NCI-H748 (cell line): ENCODE measurements at regions not wholly inside any gene's neighbourhood (a gene's known extent, or its start where the extent isn't known, plus 50 kb on each side); places are given as distances from the start of the nearest gene placed in this dataset.

Experiments used
- DNase-seq: peaks from one replicate; lab custom pipeline; 2025; ENCODE audit not compliant: unreplicated experiment; lab: John Stamatoyannopoulos, UW

- DNase-seq, result peak; percentile 54
Observed at GRCh38 chr9:82604947-82605656, 457.8 kb downstream of the RASEF start.

GRCh38 chr9:82605657-82606031 lies 457.3 kb downstream of the RASEF start:
- DNase-seq, result no peak

- DNase-seq, result no peak
Observed at GRCh38 chr9:82606071-82606470, 456.9 kb downstream of the RASEF start.

- peak; percentile 80 for DNase-seq
Observed at GRCh38 chr9:82606492-82607382, 456.2 kb downstream of the RASEF start.

GRCh38 chr9:82608487-82608886 lies 454.5 kb downstream of the RASEF start:
- no peak for DNase-seq

- DNase-seq, result no peak
Observed at GRCh38 chr9:82612942-82613341, 450.0 kb downstream of the RASEF start.

- no peak for DNase-seq
Observed at GRCh38 chr9:82613498-82613897, 449.4 kb downstream of the RASEF start.

GRCh38 chr9:82616545-82616944 lies 446.4 kb downstream of the RASEF start:
- DNase-seq, result no peak

GRCh38 chr9:82621447-82621846 lies 441.5 kb downstream of the RASEF start:
- DNase-seq, result peak; percentile 95

GRCh38 chr9:82637368-82637767 lies 425.6 kb downstream of the RASEF start:
- no peak for DNase-seq

- DNase-seq, result no peak
Observed at GRCh38 chr9:82645600-82645999, 417.3 kb downstream of the RASEF start.

- no peak for DNase-seq
Observed at GRCh38 chr9:82650368-82650767, 412.6 kb downstream of the RASEF start.

- no peak for DNase-seq
Observed at GRCh38 chr9:82651474-82651873, 411.5 kb downstream of the RASEF start.

- DNase-seq, result peak; percentile 41
Observed at GRCh38 chr9:82665324-82665723, 397.6 kb downstream of the RASEF start.

GRCh38 chr9:82668689-82669199 lies 394.2 kb downstream of the RASEF start:
- DNase-seq, result peak; percentile 60

- no peak for DNase-seq
Observed at GRCh38 chr9:82670000-82670399, 392.9 kb downstream of the RASEF start.

GRCh38 chr9:82670726-82671125 lies 392.2 kb downstream of the RASEF start:
- DNase-seq, result no peak

GRCh38 chr9:82673201-82673600 lies 389.7 kb downstream of the RASEF start:
- no peak for DNase-seq

- no peak for DNase-seq
Observed at GRCh38 chr9:82673919-82674318, 389.0 kb downstream of the RASEF start.

- no peak for DNase-seq
Observed at GRCh38 chr9:82675102-82675501, 387.8 kb downstream of the RASEF start.

GRCh38 chr9:82675605-82676004 lies 387.3 kb downstream of the RASEF start:
- DNase-seq, result no peak

- no peak for DNase-seq
Observed at GRCh38 chr9:82677086-82677485, 385.9 kb downstream of the RASEF start.
